DOHH2 (cell line): ENCODE measurements at regions not wholly inside any gene's neighbourhood (a gene's known extent, or its start where the extent isn't known, plus 50 kb on each side); places are given as distances from the start of the nearest gene placed in this dataset.

Experiments
- EZH2phosphoT487 ChIP-seq: fragments of 200-600 bp; sonication (generic); IDR thresholded peaks from 2 replicates; pipeline ENCODE4 v1.6.1; 2017; ENCODE audit warnings: borderline replicate concordance, mild to moderate bottlenecking, antibody characterized with exemption, low read length, moderate library complexity, mixed read lengths
- TF ChIP-seq, protein P1 (sequence below): fragments of 200-600 bp; sonication (generic); IDR thresholded peaks from one replicate; pipeline ENCODE4 v1.5.1; 2014; ENCODE audit warnings: antibody characterized with exemption, mild to moderate bottlenecking, low read depth, low read length; ENCODE audit not compliant: poor library complexity, severe bottlenecking

DNA sequence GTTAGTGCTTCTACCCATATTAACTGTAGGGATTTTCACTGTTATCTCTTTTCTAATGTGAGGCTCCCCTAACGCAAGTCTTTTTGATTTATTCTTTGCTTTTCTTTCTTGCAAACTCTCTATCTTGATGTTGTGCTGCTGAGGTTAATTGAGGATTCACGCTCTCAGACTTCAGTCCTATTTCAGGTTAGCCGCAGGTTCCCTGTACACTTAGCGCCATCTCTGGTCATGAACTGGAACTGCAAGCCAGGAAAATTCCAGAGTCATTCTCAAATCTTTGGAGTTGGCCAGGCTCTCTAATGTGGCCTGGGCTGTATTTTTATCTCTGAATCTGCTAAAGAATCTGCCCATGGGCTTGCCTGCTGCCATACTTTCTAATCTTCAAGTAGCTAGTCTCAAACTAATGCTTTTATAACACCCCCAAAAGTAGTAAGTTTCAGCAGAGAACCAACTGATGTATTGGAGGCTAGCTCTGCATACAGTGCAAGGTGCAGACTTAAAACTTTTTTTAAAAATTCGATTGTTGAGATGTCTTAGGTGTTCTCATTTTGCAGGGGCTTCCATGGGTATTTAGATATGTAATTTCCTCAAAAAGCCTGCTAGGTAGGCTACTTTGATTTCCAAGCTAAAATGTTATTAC lies 91.1 kb upstream of the OPRM1 start:
- TF ChIP-seq, protein P1, sequence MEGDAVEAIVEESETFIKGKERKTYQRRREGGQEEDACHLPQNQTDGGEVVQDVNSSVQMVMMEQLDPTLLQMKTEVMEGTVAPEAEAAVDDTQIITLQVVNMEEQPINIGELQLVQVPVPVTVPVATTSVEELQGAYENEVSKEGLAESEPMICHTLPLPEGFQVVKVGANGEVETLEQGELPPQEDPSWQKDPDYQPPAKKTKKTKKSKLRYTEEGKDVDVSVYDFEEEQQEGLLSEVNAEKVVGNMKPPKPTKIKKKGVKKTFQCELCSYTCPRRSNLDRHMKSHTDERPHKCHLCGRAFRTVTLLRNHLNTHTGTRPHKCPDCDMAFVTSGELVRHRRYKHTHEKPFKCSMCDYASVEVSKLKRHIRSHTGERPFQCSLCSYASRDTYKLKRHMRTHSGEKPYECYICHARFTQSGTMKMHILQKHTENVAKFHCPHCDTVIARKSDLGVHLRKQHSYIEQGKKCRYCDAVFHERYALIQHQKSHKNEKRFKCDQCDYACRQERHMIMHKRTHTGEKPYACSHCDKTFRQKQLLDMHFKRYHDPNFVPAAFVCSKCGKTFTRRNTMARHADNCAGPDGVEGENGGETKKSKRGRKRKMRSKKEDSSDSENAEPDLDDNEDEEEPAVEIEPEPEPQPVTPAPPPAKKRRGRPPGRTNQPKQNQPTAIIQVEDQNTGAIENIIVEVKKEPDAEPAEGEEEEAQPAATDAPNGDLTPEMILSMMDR, result peak; percentile 94
- TF ChIP-seq EZH2phosphoT487, result no peak
